SKM-1 treated with dmso at 0.1 percent for 144 hours (cell line): ENCODE measurements at regions not wholly inside any gene's neighbourhood (a gene's known extent, or its start where the extent isn't known, plus 50 kb on each side); places are given as distances from the start of the nearest gene placed in this dataset.
"Not testable (repeated sequence)": the region's sequence is repeated elsewhere in the genome, so short reads cannot be mapped to it uniquely, and the experiment has no call there.

ENCODE experiments used
- DNase-seq: peaks from one replicate; lab custom pipeline; 2025; ENCODE audit not compliant: unreplicated experiment; lab: John Stamatoyannopoulos, UW

DNA sequence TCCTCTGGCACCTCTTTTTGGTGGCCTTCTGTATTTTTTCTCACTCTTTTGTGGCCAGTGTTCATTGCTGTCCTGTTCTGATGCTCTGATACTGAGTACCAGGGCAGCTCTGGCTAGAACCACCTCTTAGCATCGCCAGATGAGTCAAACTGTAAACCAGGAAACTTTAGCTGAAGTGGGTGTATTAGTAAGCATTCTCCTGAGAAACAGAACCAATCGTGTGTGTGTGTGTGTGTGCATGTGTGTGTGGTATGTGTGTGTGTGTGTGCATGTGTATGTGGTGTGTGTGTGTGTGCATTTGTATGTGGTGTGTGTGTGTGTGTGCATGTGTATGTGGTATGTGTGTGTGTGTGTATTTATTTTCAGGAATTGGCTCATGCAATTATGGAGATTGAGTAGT is 166.3 kb upstream of the SKOR2 start:
- DNase-seq, result no peak

DNA sequence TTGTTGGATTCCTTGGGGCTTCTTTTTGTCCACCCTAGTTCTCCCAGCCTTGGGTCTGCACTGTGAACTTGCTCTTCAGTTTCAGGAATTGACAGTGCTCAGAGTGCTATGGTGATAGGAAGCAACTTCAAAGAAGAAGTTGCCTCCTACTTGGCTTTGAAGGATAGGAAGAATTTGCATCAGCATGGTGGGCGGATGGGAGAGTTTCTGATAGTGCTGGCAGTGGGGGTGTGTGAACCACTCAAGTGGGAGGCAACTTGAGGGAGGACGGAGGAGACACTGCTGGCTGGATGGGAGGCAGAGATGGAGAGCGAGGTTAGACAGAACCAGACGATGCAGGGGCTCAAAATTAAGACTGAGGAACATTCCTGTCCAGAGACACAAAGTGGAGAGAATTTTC is 164.4 kb upstream of the SKOR2 start:
- no peak for DNase-seq

DNA sequence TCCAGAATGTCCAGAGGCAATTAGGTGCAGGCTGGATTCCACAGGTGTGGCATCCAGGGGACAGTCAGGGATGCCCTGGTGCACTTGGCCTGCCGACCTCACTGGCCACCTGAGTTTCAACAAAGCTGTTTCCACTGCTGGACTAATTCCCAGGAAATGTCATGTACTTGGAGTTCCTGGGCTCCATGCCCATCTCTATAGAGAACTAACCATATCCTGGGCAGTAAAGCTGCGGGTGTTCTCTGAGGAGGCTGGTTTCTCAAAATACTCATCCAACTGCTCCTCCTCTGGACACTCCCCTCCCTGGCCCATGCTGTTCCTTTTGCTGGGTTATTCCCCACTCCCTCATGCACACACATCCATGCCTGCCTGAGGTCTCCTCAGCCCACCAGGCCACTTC is 161.9 kb upstream of the SKOR2 start:
- DNase-seq, result no peak

DNA sequence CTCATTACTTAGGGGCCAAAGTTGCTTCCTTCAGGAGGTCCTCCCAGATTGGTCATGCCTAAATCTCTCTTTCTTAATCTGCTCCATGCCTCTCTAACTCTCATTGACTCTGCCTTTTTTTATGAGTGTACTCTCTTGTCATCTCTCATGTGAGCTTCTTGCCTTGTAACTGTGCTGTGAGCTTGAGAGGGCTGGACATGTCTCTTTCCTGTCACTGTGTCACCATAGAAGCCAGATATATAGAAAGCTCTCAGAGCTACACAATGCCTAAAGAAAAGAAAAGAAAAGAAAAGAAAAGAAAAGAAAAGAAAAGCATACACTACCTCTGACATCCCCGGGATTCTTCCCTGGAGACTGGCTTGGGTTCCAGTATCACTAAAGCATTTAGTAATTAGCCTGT is 161.5 kb upstream of the SKOR2 start:
- DNase-seq, result no peak

DNA sequence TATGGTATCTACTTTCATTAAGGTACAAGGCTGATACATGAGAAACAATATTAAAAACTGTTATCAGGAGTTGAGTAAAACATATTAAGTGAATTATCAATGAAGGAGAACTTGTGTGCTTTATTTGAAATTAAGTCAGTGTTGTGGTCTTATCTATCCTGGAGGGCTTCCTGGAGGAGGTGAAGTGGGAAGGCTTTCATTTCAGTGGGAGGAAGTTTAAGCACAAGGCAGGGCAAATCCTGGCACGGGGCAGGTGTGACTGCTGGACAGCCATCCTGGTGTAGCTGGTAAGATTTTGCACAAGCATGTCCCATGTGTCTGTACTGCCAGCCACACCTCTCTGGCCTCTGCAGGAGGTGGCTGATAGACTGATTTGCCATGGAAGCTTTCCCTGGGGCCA is 159.7 kb upstream of the SKOR2 start:
- DNase-seq, result no peak

DNA sequence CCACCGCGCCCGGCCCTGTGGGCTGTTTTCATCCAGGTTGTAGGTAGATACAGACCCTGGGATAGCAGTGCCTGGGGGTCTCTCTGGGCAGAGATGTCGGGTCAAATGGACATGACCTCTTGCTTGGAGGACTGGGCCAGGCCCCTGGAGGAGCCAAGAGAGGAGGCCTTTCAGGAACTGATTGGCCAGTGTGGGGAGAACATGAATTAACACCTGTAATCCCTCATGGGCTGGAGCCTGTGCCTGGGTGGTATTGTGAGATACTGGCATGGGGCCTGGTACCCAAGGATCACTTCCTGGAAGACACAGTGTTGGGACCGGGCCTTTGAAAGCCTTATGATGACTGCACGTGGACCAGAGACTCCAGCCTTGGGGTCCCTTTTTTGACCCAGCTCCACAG is 158.7 kb upstream of the SKOR2 start:
- no peak for DNase-seq

DNA sequence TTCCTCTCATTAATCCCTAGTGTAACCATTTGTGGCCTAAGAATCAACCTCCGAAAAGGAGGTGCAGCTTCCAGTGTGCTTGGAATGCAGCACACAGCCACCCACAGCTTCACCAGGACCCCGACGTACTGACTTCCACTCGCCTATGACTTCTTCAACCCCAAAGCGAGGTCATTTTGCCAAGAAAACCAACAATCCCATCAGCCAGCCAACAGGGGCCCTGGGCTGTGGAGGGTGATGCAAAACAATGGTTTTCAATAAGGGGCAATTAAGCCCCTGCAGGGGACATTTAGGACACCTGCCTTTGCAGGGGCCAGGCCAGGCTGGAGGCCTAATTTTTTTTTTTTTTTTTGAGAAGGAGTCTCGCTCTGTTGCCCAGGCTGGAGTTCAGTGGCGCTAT is 158.1 kb upstream of the SKOR2 start:
- DNase-seq, result no peak

DNA sequence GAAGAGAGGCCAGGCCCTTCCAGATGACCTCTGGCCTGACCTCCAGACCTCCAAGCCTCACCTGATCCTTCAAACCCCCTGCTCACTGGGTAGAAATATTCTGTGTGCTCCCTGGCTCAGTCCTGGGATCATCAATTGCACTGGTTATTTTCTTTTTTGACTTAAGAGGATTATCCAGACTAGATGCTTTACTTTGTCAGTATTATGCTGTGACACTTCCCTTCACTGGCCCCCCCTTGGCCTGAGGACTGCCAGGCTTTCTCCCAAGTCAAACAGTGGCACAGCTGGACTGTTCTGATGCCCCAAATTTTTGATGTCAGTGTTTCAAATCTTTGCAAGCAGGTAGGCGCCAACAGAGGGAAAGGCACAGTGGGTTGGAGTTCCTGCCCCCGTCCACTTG is 156.3 kb upstream of the SKOR2 start:
- DNase-seq, result no peak

DNA sequence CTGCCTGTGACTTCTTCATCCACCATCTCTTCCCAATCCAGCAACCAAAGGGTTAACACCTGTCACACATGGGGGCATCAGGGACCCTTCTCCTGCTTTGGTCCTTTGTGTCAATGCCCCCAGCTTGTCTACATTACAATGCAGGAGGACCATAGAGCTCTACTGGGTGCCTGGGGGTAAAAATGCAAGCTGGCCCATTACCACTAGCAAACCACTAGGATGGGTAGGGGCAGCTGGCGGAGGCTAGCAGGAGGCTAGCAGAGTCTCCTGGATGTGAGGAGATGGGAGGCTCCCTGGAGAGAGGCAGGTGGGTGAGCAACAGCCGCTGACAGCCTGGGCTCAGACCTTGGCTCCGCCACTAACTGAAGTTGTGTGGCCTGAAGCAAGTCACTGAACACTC is 153.4 kb upstream of the SKOR2 start:
- DNase-seq, result no peak

DNA sequence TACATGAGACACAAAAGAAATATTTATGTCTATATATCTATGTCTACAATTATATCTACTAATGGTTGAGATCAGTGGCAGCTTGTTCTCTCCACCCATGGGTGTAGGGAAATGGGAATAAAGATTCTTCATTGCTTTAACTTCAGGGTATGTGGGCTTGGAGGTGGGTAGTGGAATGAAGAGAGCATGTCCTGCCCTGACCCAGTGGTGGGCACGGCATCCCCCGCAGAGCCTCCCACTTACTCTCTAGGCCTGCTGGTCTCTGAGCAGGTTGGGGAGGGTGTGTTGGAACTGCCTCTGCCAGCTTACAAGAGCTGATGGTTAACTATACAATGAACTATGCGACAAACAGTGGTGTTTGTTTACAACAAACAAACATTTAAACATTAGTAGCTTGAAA is 152.5 kb upstream of the SKOR2 start:
- DNase-seq, result no peak

DNA sequence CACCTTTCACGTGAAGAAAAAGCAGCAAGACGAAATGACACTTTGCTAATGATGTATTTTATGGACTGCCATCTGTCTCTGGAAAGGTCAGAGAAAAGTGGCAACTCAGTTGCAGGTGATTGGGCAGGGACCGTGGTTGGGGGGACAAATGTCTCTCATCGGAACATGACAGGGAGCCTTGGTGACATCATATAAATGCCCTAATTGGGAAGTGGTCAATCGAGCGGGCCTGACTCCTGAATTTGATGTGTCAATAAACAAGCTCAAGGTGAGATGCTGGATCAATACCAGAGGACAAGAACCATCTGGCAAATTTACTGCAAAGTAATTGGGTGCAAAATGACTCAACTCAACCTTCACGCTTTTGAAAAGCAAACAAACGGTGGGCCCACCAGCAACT is 151.9 kb upstream of the SKOR2 start:
- DNase-seq, result no peak

DNA sequence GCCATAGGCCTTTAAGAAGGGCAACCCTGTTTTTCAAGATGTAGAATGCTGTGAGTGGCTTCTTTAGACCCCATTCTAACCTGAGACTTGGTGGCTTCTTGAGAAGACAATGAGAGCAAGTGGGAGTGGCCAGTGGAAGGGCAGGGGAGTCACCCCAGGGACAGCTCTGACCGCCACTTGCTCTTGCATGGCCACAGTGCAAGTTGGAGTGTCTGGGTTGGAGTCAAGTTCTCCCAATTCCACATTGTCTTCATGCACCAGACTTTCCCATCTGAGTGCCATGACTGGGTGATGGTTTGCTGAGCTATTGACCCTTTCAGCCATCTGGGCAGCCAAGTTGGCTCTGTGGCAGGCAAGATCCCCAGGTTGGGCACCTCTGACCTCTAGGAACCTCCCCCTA is 148.0 kb upstream of the SKOR2 start:
- no peak for DNase-seq

DNA sequence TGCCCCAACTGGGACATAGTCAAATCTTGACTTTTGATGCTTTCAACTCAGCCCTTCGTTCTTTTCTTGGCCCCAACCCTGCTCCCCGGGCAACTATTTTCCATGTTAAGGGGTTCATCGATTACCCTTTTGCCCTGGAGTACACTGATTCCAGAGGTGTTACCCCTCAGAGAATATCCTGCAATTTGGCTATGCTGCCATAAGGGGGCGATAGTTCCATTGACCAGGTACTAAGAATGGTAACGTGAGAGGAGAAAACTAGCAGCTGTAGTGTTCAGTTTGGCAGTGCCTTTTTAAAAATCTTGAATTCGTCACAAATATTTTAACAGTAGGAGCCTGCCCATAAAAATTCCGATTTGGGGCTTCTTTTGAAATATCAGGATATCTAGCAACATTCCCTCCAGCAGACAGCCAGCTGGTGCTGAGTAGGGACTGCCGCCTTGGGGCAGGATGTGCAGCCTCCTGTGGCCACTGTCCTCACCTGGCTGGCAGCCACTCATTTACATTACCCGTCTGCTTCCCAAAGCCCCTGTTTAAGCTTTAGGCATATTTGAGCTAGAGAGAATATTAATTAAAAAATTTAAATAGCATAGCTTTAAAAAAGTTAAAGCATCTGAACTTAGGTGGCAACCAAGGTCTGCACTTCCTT is 146.3 kb upstream of the SKOR2 start:
- DNase-seq, result peak; percentile 4

DNA sequence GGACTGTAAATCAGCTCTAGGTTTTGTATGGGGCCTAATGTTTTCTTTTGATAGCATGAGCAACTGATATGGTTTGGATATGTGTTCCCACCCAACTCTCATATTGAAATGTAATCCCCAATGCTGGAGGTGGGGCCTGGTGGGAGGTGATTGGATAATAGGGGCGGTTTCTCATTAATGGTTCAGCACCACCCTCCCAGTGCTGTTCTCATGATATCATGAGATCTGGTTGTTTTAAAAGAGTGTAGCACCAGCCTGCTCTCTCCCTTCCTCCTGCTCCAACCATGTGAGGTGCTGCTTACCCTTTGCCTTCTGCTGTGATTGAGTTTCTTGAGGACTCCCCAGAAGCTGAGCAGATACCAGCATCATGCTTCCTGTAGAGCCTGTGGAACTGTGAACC is 140.2 kb upstream of the SKOR2 start:
- DNase-seq, result no peak

DNA sequence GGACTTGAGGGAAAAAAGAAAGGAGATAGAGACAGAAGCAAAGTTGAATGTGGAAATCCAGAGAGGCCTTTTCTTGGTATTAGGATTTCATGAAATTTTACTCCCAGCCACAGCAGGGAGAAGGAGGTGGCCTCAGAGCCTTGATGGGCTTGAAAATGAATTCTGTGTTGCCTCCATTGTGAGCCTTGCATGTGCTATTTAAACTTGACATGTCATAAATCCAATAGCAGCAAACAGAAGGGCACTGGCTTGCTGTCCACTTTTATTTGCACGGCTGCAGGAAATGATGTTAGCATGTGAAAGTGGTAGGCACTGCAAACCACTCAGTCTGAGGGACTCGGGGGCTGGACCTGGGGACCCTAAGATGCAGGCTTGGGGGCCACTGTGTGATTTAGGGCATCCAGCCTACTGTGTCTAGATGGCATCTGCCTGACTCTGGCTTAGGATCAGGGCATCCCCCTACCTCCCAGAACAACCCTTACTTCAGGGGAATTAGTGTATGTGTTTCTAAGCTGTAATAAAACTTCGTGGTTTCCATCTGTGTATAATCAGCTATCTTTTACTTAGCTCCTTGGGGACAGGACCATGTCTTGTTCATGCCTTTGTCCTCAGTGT is 139.1 kb upstream of the SKOR2 start:
- no peak for DNase-seq

DNA sequence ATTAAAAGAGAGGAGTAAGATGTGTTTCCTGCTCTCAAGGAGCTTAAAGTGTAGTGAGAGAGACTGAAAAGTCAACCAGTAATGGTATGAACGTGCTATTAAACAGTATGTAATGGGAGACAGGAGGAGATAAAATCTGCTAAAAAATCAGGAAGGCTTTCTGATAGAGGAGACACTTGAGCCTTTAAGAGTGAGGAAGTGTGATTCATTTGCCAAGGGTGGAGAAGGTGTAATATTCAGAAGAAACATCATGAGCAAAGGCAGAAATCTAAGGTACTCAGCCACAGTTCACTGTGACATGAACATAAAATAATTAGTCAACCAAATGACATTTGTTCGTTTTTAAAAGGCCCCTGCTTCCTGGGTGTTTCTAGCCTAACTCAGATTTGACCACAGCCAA is 137.8 kb upstream of the SKOR2 start:
- DNase-seq, result no peak

DNA sequence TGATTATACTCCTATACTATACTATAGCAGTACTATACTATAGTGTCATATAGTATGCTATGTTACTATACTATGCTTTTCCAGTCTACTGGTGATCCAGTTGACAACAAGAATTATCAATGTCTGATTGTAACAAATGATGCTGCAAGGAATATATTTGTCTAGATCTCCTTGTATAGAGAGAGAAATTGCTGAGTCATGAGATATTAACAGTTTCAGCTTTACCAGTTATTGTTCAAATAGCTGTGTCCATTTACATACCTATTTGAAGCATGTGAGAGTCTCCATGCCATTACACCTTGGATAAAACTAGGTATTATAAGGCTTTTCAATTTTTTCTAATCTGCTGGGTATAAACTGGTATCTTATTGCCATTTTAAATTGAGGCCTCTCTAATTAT is 136.4 kb upstream of the SKOR2 start:
- no peak for DNase-seq

DNA sequence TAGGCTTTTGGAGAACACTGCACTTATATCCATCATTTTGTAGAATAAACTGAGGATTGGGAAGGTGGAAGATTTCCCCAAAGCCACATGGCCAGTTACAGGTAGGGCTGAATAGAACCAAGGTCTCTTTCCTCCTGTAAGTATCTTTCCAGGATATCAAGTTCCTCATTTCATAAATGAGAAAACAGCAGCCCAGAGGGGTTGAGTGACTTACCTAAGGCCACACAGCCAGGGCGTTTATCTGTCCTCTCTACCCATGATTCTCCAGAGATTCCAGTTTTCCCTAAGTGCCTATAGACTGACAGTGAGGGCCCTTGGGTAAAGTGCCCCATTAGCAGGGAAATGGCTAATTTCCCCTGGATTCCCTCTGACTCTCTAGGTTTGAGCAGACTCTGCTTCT is 132.3 kb upstream of the SKOR2 start:
- DNase-seq, result no peak

DNA sequence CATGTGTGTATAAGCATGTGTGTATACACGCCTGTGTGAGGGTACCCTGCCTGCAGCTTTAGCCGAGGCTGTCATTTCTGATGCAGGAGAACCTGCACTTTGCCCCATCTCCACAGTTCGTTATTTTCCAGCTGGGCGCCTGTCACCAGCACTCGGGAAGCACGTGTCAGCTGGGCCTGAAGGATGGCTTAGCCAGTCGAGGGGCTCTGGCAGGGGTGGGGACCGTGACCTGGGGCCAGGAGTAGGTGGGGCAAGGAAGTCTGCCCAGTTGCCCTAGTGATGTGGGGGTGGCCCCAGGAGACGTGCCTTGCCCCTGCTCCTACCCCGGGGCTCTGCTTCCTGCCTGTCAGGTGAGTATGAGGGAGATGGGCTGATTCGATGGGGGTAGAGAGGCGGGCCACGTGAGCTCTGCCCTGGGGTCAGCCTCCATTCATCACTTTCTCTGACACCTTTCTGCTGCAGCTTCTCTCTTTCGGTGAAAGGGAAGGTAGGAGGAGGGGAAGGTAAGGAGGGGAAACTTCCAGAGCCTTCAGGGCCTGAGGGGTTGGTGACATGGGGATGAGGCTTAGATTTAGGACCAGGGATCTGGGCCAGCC is 130.6 kb upstream of the SKOR2 start:
- no peak for DNase-seq

DNA sequence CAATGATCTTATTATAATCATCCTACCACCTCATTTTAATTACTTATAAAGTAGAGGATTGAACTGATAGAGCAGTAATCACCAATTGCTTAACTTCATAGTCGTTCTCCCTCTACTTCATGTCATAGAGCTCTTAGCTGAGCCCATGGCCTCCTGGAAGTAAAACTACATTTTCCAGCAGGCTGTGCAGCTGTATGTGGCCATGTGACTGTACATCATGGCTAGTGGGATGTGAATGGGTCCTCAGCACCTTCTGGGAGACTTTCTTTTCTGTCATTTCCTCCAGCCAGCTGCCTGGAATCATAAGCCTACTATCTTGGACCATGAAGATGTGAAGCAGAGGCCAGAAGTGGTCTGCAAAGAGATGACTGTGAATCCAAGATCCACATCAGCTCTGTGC is 128.7 kb upstream of the SKOR2 start:
- DNase-seq, result no peak

DNA sequence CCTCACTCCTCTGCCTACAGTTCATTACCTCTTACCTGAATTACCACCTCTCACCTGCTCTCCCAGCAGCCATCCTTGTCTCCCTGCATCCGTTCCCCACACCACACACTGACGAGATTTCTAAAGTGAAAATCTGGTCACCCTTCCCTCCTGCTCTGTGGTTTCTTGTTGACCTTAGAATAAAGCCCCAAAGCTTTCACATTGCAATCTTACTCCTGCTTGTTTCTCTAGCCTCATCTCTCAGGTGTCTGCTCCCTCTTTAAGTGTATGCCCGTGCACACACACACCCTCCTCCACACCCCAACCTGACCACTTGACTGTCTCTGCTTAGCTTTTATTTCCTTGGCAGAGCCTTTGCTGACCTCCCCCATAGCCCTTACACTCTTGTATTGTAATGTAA is 122.0 kb upstream of the SKOR2 start:
- DNase-seq, result no peak

DNA sequence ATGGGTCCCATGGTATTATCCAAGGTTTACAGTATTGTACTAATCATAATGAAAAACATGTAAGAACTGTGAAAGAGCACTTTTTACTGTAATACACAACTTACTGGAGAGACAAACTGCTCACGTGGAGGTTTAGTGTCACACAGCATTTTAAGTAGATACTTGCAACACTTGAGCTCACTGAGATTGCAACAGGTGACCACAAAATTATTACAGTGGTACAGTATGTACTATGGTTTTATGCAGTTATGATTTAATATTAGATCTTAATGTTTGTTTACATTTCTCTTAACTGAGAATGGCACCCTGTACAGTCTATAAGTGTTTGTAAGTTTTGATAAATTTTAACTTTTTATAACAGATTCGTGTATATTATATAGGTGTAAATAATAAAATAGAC is 118.6 kb upstream of the SKOR2 start:
- no peak for DNase-seq

DNA sequence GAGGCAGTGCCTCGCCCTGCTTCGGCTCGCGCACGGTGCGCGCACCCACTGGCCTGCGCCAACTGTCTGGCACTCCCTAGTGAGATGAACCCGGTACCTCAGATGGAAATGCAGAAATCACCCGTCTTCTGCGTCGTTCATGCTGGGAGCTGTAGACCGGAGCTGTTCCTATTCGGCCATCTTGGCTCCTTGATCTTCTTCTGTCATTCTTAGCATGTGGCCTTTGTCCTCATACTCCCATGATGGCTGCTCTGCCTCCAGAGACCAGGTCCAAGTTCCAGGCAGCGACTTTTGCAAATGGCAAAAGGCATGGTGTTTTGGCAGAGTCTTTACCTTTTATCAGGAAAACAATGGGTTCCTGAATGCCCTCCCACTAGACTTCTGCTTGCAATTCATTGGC is 102.6 kb upstream of the SKOR2 start:
- DNase-seq, result not testable (repeated sequence)
